ENCODE measurements at regions not wholly inside any gene's neighbourhood (a gene's known extent, or its start where the extent isn't known, plus 50 kb on each side); places are given as distances from the start of the nearest gene placed in this dataset.

DNA sequence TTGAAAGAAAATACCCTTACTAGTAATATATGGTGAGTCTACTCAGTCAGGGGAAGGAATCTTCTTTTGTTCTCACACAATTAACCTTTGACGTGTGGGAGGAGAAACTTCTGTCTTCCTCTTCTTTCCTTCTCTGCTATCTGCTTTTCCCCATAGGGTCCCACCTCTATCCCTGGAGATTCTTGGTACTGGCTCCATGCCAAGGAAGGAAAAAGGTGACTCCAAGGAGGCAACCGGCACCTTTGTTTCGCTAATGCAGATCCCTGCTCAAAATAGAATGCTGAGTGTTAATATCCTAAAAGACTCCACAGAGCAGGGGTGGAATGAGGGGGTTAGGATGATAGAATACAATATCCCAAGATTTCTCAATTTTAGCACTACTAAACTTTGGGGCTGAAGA is 116.7 kb downstream of the CD164 start:
- no peak for DNase-seq (ENCODE audit: low read depth)
- TF ChIP-seq, protein P1, sequence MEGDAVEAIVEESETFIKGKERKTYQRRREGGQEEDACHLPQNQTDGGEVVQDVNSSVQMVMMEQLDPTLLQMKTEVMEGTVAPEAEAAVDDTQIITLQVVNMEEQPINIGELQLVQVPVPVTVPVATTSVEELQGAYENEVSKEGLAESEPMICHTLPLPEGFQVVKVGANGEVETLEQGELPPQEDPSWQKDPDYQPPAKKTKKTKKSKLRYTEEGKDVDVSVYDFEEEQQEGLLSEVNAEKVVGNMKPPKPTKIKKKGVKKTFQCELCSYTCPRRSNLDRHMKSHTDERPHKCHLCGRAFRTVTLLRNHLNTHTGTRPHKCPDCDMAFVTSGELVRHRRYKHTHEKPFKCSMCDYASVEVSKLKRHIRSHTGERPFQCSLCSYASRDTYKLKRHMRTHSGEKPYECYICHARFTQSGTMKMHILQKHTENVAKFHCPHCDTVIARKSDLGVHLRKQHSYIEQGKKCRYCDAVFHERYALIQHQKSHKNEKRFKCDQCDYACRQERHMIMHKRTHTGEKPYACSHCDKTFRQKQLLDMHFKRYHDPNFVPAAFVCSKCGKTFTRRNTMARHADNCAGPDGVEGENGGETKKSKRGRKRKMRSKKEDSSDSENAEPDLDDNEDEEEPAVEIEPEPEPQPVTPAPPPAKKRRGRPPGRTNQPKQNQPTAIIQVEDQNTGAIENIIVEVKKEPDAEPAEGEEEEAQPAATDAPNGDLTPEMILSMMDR (conservative IDR thresholded peaks at IDR 0.05; ENCODE audit: low read depth, low read length) = no peak
- H3K4me3 ChIP-seq (ENCODE audit: low read depth, low read length) = no peak overlapping the region

DNA sequence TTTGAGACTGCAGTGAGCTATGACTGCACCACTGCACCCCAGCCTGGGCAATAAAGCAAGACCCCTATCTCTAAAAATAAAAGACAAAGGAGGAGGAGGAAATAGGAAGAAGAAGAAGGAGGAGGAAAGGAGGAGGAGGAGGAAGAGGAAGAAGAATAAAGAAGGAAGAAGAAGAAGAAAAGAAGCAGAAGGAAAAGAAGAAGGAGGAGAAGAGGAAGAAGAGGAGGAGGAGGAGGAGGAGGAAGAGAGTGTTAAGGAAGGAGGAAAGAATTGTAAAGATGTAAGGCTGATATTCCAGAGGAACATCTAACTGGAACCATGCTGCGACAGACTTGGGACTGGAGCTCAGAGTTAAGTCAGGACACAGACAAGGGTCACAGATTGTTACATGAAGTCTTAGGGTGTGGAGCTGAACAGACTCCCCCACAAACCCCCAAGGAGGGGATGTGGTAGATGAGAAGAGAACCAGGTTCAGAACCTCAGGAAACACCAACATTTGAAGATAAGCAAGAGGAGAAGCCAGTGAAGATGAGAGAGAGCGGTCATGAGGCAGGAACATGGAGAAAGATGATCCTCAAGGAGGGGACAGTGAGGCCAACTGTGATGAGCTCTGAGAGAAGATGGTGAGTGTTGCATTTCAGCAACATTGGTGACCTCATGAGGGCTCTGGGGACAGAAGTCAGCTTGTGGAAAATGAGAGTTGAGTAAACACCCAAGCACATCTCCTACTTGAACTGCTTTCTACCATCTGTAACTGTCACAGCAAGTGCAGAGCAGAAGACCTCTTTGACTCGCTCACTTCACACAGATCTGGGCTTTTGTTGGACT is 118.2 kb downstream of the CD164 start:
- H3K4me3 ChIP-seq (ENCODE audit: low read depth, low read length) = no peak overlapping the region
- DNase-seq (ENCODE audit: low read depth) = no peak
- TF ChIP-seq, protein P1 (conservative IDR thresholded peaks at IDR 0.05; ENCODE audit: low read depth, low read length) = no peak

DNA sequence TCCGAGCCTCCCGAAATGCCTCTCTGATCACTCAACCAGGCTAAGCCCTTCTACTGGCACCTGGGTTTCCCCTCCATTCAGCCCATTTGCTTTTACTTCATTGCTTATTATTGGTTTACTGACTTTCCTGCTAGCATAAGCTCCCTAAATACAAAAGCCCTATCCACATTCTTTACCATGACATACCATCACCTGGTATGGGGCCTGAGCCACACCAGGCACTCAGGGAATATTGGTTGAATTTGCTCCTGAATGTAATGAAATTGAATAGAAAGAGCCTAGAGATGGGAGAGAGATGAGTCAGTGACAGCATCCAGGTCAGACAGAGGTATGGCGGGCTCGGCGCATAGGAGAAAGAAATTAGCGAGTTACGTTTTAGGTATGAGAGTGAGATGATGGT is 120.0 kb downstream of the CD164 start:
- TF ChIP-seq, protein P1 (conservative IDR thresholded peaks at IDR 0.05; ENCODE audit: low read depth, low read length) = no peak
- no peak overlapping the region for H3K4me3 ChIP-seq (ENCODE audit: low read depth, low read length)
- DNase-seq (ENCODE audit: low read depth) = no peak

DNA sequence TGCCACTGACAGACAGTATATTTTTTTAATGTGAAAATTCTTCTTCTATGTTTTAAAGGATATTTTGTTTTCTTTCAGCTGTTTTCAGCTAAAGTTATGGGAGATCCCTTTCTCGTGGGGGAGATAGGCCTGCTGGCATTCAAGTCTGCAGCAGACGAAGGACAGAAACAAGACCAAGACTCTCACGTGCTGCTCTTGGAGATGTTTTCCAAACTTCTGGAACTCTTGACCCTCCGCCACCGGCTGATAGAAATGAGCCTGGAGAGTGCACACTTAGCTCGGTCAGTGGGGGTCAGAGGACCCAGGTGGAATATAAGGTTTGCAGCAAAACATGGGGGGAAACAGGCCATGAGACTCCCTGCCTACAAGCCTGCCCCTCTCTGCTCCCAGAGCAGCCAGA is 120.5 kb downstream of the CD164 start:
- DNase-seq (ENCODE audit: low read depth) = no peak
- TF ChIP-seq, protein P1 (conservative IDR thresholded peaks at IDR 0.05; ENCODE audit: low read depth, low read length) = no peak
- no peak overlapping the region for H3K4me3 ChIP-seq (ENCODE audit: low read depth, low read length)

DNA sequence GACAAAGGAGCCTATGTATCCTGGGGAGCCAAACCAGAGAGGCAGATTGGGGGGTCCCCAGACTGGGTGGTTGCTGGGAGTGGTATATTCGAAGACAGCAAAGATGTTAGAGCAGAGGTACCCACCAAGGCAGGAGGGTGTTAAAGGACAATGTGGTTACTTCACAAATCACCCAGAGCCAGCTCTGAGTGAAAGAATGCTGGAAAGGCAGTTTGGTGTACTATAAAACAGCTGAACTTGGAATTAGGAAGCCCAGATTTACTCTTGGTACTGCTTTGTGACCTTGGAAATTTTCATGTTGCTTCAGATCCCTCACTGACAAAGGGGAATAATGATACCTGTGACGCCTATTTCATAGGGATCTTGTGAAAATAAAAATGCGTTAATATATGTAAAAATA is 121.6 kb downstream of the CD164 start:
- no peak for DNase-seq (ENCODE audit: low read depth)
- TF ChIP-seq, protein P1 (conservative IDR thresholded peaks at IDR 0.05; ENCODE audit: low read depth, low read length) = no peak
- H3K4me3 ChIP-seq (ENCODE audit: low read depth, low read length) = no peak overlapping the region

DNA sequence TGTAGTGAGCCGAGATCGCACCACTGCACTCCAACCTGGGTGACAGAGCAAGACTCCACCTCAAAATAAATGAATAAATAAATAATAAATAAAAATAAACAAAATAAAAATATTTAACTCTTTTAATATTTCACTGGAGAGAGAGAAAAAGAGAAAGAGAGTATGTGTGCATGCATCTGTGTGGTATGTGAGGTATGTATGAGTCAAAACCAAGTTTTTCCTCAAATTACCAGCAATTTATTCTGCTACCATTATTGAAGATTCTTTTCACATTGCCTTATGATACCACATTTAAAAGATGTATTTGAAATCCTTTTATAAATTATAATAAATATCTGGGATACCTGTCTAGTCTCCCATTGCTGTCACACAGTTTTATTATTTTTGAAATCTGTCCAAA is 122.1 kb downstream of the CD164 start:
- TF ChIP-seq, protein P1 (conservative IDR thresholded peaks at IDR 0.05; ENCODE audit: low read depth, low read length) = no peak
- DNase-seq (ENCODE audit: low read depth) = no peak

DNA sequence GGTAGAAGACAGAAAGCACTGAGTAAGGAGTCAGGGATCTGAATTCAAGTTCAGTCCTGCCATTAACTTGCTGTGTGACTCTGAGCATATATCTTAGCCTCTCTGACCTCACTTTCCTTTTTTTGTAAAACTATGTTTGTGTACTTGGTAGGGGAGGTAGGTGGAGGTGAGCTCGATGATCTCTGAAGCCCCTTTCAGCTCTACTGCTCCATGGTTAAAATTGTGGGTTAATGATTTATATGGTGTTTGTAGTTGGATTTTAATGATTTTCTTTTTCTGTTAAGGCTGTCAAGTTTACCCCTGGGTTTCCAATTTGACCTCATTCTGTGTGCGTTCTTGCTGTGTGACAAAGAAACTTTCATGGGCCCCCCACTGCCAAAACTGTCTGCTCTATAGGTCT is 124.1 kb downstream of the CD164 start:
- no peak overlapping the region for H3K4me3 ChIP-seq (ENCODE audit: low read depth, low read length)
- DNase-seq (ENCODE audit: low read depth) = no peak
- TF ChIP-seq, protein P1 (conservative IDR thresholded peaks at IDR 0.05; ENCODE audit: low read depth, low read length) = no peak

More for the DNA sequence above, 122.1 kb downstream of the CD164 start:
- H3K4me3 ChIP-seq (ENCODE audit: low read depth, low read length) = no peak overlapping the region

Measured in epithelial cell of proximal tubule (primary cell).